ENCODE measurements at regions not wholly inside any gene's neighbourhood (a gene's known extent, or its start where the extent isn't known, plus 50 kb on each side); places are given as distances from the start of the nearest gene placed in this dataset.

DNA sequence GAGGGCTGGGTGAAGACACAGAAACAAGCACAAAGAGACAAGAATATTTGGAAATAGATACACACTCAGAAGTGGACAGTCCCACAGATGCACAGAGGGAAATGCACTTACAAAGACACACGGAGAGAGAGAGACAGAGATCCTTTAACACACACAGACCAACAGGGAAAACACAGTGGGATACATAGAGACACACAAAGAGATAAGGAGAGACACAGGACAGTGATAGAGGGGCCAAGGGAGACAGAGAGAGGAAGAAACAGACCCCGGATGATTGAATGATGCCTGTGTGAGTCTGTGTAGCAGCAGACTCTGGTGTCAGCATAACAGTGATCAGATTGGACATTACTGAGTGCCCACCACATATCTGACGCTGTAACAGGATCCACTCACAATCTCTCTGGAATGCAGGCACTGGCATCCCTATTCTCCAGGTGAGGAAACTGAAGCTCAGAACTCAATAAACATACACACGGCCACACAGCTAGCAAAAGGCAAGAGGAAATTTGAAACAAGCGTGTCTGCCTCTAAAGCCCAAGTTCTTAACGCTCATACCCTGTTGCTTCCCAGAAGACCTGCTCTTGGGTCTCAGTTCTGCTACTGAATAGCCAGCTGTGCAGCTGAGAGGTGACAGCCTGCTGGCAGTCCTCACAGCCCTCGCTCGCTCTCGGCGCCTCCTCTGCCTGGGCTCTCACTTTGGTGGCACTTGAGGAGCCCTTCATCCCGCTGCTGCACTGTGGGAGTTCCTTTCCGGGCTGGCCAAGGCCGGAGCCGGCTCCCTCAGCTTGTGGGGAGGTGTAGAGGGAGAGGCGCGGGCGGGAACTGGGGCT is 186.3 kb upstream of the NLRP1 start:
- TF ChIP-seq, protein P1, sequence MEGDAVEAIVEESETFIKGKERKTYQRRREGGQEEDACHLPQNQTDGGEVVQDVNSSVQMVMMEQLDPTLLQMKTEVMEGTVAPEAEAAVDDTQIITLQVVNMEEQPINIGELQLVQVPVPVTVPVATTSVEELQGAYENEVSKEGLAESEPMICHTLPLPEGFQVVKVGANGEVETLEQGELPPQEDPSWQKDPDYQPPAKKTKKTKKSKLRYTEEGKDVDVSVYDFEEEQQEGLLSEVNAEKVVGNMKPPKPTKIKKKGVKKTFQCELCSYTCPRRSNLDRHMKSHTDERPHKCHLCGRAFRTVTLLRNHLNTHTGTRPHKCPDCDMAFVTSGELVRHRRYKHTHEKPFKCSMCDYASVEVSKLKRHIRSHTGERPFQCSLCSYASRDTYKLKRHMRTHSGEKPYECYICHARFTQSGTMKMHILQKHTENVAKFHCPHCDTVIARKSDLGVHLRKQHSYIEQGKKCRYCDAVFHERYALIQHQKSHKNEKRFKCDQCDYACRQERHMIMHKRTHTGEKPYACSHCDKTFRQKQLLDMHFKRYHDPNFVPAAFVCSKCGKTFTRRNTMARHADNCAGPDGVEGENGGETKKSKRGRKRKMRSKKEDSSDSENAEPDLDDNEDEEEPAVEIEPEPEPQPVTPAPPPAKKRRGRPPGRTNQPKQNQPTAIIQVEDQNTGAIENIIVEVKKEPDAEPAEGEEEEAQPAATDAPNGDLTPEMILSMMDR (conservative IDR thresholded peaks at IDR 0.05 in 1 of 2, IDR thresholded peaks at IDR 0.05 in 1 of 2; ENCODE audit: extremely low read depth in 1 of 2, insufficient read depth in 1 of 2, low read depth in 1 of 2, low read length in 2 of 2), result no peak
- no peak for TF ChIP-seq EZH2 (IDR thresholded peaks at IDR 0.05; ENCODE audit: borderline replicate concordance, low read length)
